ENCODE measurements at regions not wholly inside any gene's neighbourhood (a gene's known extent, or its start where the extent isn't known, plus 50 kb on each side); places are given as distances from the start of the nearest gene placed in this dataset.

DNA sequence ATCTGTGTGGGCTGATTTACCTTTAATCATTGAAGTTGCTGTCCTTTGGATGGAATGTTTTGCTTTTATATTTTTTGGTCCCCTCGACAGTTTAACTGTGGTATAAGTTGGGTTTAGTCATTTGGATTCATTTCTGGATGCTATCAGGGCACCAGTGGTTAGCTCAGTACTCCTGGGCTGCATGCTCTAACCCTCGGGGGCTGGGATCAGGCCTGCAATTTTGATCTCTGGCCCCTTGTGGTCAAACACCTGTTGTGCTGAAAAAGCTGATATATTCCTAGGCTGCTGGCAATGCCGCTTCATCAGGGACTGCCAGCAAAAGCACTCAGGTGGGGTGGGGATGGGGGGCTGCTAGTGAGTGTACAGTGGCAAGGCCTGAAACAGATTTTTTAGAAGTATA, 440.4 kb upstream of the RIOK2 start:
- TF ChIP-seq POLR2AphosphoS5 (IDR thresholded peaks at IDR 0.05; ENCODE audit: insufficient read depth in 1 of 2, low read depth in 1 of 2): no peak
- TF ChIP-seq, protein P1, sequence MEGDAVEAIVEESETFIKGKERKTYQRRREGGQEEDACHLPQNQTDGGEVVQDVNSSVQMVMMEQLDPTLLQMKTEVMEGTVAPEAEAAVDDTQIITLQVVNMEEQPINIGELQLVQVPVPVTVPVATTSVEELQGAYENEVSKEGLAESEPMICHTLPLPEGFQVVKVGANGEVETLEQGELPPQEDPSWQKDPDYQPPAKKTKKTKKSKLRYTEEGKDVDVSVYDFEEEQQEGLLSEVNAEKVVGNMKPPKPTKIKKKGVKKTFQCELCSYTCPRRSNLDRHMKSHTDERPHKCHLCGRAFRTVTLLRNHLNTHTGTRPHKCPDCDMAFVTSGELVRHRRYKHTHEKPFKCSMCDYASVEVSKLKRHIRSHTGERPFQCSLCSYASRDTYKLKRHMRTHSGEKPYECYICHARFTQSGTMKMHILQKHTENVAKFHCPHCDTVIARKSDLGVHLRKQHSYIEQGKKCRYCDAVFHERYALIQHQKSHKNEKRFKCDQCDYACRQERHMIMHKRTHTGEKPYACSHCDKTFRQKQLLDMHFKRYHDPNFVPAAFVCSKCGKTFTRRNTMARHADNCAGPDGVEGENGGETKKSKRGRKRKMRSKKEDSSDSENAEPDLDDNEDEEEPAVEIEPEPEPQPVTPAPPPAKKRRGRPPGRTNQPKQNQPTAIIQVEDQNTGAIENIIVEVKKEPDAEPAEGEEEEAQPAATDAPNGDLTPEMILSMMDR (IDR thresholded peaks at IDR 0.05): no peak
- TF ChIP-seq POLR2A (IDR thresholded peaks at IDR 0.05): no peak
- no peaks in the 10 kb centered on the region for H3K9me3 ChIP-seq
- intact Hi-C loops (cut with DNase I): no loop called here
- no peaks in the 10 kb centered on the region for H3K27me3 ChIP-seq
- DNase-seq (ENCODE audit: extremely low spot score in 2 of 2): no peak
- H3K4me1 ChIP-seq: no peaks in the 10 kb centered on the region
- no peaks in the 10 kb centered on the region for H3K36me3 ChIP-seq
- no peak overlapping the region for H3K4me3 ChIP-seq
- no peak overlapping the region for H3K27ac ChIP-seq

GRCh38 chr5:97624886-97625285, 441.8 kb upstream of the RIOK2 start:
- no peaks in the 10 kb centered on the region for H3K4me1 ChIP-seq
- no peak for DNase-seq (ENCODE audit: extremely low spot score in 2 of 2)

DNA sequence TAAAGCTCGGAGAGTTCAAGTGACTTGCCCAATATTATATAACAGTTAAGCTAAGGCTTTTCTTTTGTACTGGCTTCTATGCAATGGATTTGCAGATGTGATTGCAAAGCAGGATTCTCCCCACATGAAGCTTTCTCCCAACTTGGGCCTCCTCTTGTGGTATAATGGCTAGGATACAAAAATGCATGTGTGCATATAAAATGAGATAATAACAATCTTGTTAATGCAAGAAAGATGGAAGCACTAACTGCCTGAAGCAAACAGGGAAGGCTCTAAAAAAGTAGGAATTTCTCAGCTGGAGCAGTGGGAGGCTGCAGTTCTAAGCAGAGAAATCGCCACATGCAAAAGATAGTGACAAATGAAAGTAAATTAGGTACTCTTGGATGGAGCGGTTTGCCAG, 444.2 kb upstream of the RIOK2 start:
- Histone ChIP-seq H3K36me3 (no peaks in the 10 kb centered on the region), H3K9me3 (no peaks in the 10 kb centered on the region), H3K27me3 (no peaks in the 10 kb centered on the region), H3K4me3 (no peak overlapping the region), H3K27ac (no peak overlapping the region), H3K4me1 (no peaks in the 10 kb centered on the region)
- DNase-seq (ENCODE audit: extremely low spot score in 2 of 2): no peak
- intact Hi-C loops (cut with DNase I): no loop called here
- TF ChIP-seq POLR2A (IDR thresholded peaks at IDR 0.05): no peak
- TF ChIP-seq, protein P1 (IDR thresholded peaks at IDR 0.05): no peak
- TF ChIP-seq POLR2AphosphoS5 (IDR thresholded peaks at IDR 0.05; ENCODE audit: insufficient read depth in 1 of 2, low read depth in 1 of 2): no peak

More at GRCh38 chr5:97624886-97625285, 441.8 kb upstream of the RIOK2 start:
- intact Hi-C loops (cut with DNase I): no loop called here
- Histone ChIP-seq H3K27me3 (no peaks in the 10 kb centered on the region), H3K27ac (no peak overlapping the region), H3K4me3 (no peak overlapping the region), H3K9me3 (no peaks in the 10 kb centered on the region), H3K36me3 (no peaks in the 10 kb centered on the region)
- TF ChIP-seq POLR2A (IDR thresholded peaks at IDR 0.05) (no peak), POLR2AphosphoS5 (IDR thresholded peaks at IDR 0.05; ENCODE audit: insufficient read depth in 1 of 2, low read depth in 1 of 2) (no peak)
- TF ChIP-seq, protein P1 (IDR thresholded peaks at IDR 0.05): no peak

DNA sequence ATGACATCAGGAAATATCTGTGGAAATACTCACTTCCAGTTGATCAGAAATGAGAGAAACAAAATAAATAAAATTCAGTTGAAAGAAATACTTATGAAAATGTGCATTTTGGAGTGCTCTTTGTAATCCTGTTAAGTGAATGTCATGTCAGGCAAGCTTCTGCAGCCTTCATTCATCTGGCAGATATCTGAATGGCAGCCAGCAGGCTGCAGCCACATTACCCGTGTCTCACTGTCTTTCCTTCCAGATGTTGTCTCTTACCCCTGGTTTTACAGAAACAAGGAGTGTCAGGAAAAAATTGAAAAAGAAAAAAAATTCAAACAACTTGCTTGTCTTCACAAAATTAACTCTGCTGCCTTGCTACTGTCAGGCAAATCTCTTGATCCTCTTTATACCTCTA, 445.0 kb upstream of the RIOK2 start:
- Histone ChIP-seq H3K36me3 (no peaks in the 10 kb centered on the region), H3K9me3 (no peaks in the 10 kb centered on the region), H3K27me3 (no peaks in the 10 kb centered on the region), H3K27ac (no peak overlapping the region), H3K4me1 (no peaks in the 10 kb centered on the region), H3K4me3 (no peak overlapping the region)
- intact Hi-C loops (cut with DNase I): no loop called here
- no peak for TF ChIP-seq POLR2AphosphoS5 (IDR thresholded peaks at IDR 0.05; ENCODE audit: insufficient read depth in 1 of 2, low read depth in 1 of 2)
- no peak for DNase-seq (ENCODE audit: extremely low spot score in 2 of 2)

GRCh38 chr5:97628807-97629206, 445.8 kb upstream of the RIOK2 start:
- H3K9me3 ChIP-seq: no peaks in the 10 kb centered on the region
- TF ChIP-seq POLR2A (IDR thresholded peaks at IDR 0.05): no peak
- no peak for TF ChIP-seq POLR2AphosphoS5 (IDR thresholded peaks at IDR 0.05; ENCODE audit: insufficient read depth in 1 of 2, low read depth in 1 of 2)
- TF ChIP-seq, protein P1 (IDR thresholded peaks at IDR 0.05): no peak
- no peak overlapping the region for H3K27ac ChIP-seq
- H3K27me3 ChIP-seq: no peaks in the 10 kb centered on the region
- no peak for DNase-seq (ENCODE audit: extremely low spot score in 2 of 2)
- H3K36me3 ChIP-seq: no peaks in the 10 kb centered on the region
- H3K4me3 ChIP-seq: no peak overlapping the region
- intact Hi-C loops (cut with DNase I): no loop called here
- no peaks in the 10 kb centered on the region for H3K4me1 ChIP-seq

DNA sequence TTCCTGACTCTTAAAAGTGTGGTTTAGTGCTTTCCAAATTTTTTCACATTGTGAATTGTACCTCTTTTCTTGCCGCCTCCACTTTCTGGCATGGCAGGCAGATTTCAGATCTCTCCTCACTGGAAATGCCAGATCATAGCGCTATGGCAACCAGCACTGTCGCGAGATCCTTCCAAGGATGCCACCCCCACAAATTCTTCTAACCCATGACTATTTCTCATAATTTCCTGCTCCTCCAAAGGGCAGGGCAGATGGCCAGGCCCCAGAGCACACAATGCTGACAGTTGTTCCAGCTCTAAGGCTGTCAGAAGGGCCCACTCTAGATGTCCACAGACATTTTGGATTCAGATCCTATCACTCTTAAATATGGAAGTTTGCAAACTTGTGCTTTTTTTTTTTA, 446.2 kb upstream of the RIOK2 start:
- no peaks in the 10 kb centered on the region for H3K36me3 ChIP-seq
- H3K4me3 ChIP-seq: no peak overlapping the region
- TF ChIP-seq POLR2AphosphoS5 (IDR thresholded peaks at IDR 0.05; ENCODE audit: insufficient read depth in 1 of 2, low read depth in 1 of 2) (no peak), POLR2A (IDR thresholded peaks at IDR 0.05) (no peak)
- TF ChIP-seq, protein P1 (IDR thresholded peaks at IDR 0.05): no peak
- H3K27me3 ChIP-seq: no peaks in the 10 kb centered on the region
- H3K9me3 ChIP-seq: no peaks in the 10 kb centered on the region
- H3K27ac ChIP-seq: no peak overlapping the region
- no peaks in the 10 kb centered on the region for H3K4me1 ChIP-seq
- intact Hi-C loops (cut with DNase I): no loop called here
- DNase-seq (ENCODE audit: extremely low spot score in 2 of 2): no peak
